GM18519 (cell line): ENCODE measurements at regions not wholly inside any gene's neighbourhood (a gene's known extent, or its start where the extent isn't known, plus 50 kb on each side); places are given as distances from the start of the nearest gene placed in this dataset.

Experiments used
- ATAC-seq: cut with Tn5 transposase; IDR thresholded peaks from one replicate; pipeline ENCODE4 v1.9.1; 2021; ENCODE audit warnings: mild to moderate bottlenecking, moderate library complexity; ENCODE audit not compliant: unreplicated experiment, low FRiP score

GRCh38 chr6:141139461-141139860 lies 993.3 kb upstream of the GJE1 start:
- no peak for ATAC-seq

GRCh38 chr6:141134723-141135122 lies 998.0 kb upstream of the GJE1 start:
- ATAC-seq: no peak

DNA sequence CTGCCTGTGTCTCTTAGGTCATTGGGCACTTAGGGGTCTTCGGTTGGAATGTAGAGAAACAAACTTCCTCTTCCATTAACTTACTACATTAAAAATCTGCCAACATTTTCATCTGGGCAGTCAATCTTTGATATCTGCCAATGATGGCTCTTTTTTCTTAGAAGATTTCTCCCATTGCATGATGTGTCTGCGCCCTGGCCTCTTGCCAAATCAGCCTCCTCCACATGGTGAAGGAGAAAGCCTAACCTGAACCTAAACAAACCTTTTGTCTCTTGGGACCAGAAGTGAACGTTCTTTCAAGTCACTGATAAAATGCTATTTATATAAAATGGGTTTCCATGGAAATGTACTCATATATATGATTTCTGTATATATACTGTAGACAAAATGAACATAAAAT lies 998.9 kb upstream of the GJE1 start:
- no peak for ATAC-seq

GRCh38 chr6:141133346-141133745 lies 999.4 kb upstream of the GJE1 start:
- no peak for ATAC-seq

DNA sequence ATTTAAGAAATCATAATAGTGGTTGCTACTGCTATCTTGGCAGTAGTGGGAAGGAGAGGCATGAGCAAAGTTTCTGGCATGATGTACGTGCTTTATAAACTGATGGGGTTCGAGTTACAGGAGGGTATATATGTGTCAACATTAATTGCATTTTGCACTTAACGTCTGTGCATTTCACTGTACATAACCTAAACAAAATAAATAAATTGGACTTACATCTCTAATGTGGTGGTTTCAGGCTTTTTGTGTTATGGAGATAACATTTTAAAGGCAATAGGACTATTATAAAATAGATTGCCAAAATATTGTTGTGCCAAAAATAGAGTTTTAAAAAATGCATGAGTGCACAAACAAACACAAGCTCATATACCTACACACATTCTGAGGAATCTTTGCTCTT lies 1001.1 kb upstream of the GJE1 start:
- no peak for ATAC-seq

- peak; percentile 47 for ATAC-seq
These were observed 1009.2 kb upstream of the GJE1 start for GRCh38 chr6:141123497-141123896.

- ATAC-seq: peak; percentile 21
These were observed 1009.7 kb upstream of the GJE1 start for GRCh38 chr6:141123049-141123448.

DNA sequence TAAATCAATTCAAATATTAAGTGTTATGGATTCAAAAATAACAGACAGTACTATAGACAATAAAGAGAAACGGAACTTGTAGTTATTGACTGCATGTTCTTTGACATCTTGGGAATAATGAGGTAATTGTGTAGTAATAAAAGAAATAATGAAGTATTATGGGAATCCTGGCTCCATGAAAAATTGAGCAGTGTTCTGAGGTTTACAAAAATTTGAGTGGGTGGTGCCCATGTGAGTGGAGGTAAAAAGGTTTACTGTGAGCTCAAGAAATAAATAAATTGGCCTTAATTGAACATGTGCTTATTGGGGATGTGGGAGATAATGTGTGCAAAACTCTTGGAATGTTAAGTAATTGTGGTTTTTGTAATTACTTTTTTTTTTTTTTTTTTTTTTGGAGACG lies 1013.7 kb upstream of the GJE1 start:
- ATAC-seq: no peak

- ATAC-seq: no peak
These were observed 1014.9 kb upstream of the GJE1 start for GRCh38 chr6:141117874-141118273.

DNA sequence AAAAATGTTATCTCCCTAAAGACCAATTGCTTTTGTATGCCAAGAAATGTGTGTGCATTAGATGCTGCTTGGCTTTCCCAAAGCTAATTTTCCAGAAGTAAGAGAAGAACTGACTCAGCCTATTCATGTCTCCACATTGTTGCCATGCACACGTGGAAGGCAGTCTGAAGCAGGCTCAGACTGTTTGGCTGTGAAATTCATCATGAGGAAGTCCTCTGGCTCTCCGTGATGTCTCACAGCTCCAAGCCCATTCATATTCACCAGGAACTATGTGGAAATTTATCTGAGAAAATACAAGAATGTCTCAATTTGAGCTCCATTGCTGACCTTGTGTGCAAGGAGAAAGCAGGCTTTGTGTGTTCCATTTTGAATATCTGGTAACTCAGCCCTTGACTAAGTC lies 1022.2 kb upstream of the GJE1 start:
- ATAC-seq: no peak

GRCh38 chr6:141107591-141108160 lies 1025.0 kb upstream of the GJE1 start:
- ATAC-seq: no peak

DNA sequence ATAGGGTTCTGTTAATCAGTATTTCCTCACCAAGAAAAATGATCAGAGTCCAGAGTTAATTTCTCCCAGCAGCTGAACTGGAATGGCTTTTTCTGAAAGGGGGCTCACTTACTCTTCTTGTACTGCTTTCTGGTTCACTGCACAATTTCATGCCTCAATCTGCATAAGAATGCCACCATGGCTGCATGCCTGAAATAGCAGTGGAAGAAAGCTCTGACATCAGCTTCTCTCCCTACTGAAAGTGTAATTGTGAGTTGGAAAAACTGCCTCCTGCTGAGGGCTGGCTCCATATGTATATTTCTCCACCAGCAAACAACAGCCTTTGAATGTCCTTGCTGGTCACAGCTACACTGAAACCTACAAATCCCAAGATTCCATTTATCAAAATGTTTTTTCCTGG lies 1027.2 kb upstream of the GJE1 start:
- ATAC-seq: no peak

GRCh38 chr6:141103246-141103645 lies 1029.5 kb upstream of the GJE1 start:
- no peak for ATAC-seq

DNA sequence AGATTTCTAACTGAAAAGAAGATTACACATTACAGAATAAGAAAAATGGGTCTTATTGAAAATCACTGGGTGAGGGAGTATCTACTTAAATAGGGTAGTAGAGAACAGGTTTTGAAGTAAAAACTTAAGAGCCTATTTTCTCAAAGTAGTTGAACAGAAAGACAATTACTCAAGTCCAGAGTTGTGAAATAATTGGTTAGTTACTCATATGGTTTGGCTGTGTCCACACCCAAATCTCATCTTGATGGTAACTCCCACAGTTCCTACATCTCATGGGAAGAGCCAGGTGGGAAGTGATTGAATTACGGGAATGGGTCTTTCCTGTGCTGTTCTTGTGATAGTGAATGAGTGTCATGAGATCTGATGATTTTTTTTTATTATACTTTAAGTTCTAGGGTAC lies 1035.3 kb upstream of the GJE1 start:
- no peak for ATAC-seq

- ATAC-seq: no peak
These were observed 1037.4 kb upstream of the GJE1 start for GRCh38 chr6:141095308-141095707.

- ATAC-seq: no peak
These were observed 1044.6 kb upstream of the GJE1 start for GRCh38 chr6:141088171-141088570.

- peak; percentile 95 for ATAC-seq
These were observed 1055.1 kb upstream of the GJE1 start for GRCh38 chr6:141077355-141078333.

DNA sequence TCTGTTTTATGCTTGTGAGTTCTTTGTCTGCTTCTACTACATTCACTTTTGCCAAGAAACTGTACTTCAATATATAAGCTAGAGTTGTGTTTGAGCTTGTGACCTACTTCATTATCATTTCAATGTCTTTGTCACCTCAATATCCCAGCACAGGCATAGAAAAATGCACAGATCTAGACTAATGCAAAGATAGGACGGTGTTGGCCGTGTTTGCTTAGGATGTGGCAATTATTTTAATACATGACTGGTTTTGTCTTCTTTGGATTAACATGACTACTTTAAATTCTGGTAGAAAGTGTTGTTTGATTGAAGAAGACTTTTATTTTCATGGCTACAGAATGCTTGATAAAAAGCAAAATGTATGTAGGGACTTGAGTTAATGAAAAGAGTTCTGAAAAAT lies 1075.0 kb upstream of the GJE1 start:
- ATAC-seq: no peak

- ATAC-seq: no peak
These were observed 1075.6 kb upstream of the GJE1 start for GRCh38 chr6:141056945-141057625.

GRCh38 chr6:141050471-141050870 lies 1082.3 kb upstream of the GJE1 start:
- ATAC-seq: no peak

- ATAC-seq: no peak
These were observed 1084.3 kb upstream of the GJE1 start for GRCh38 chr6:141048451-141048850.
